Stomach smooth muscle (tissue), 2 donors: ENCODE measurements at regions not wholly inside any gene's neighbourhood (a gene's known extent, or its start where the extent isn't known, plus 50 kb on each side); places are given as distances from the start of the nearest gene placed in this dataset.

ENCODE experiments used
- H3K27ac ChIP-seq: one replicate; pipeline ENCODE4 v1.7.0; 2013; ENCODE audit warnings: mild to moderate bottlenecking, low read length, inconsistent platforms
- H3K27me3 ChIP-seq, 2 donors: one replicate each; pipeline ENCODE4 v1.7.0; 2013; ENCODE audit warnings: low read length in 2 of 2; ENCODE audit not compliant: insufficient read depth in 2 of 2, control insufficient read depth in 1 of 2
- H3K36me3 ChIP-seq, 2 donors: one replicate each; pipeline ENCODE4 v1.7.0; 2013; ENCODE audit warnings: low read length in 2 of 2; ENCODE audit not compliant: control insufficient read depth in 2 of 2, insufficient read depth in 2 of 2
- H3K4me1 ChIP-seq: one replicate; pipeline ENCODE4 v1.7.0; 2013; ENCODE audit warnings: low read length; ENCODE audit not compliant: control insufficient read depth, insufficient read depth
- H3K4me3 ChIP-seq, 2 donors: one replicate each; pipeline ENCODE4 v1.7.0; 2013; ENCODE audit warnings: low read length in 2 of 2
- H3K9ac ChIP-seq, 2 donors: one replicate each; pipeline ENCODE4 v1.7.0; 2013; ENCODE audit warnings: low read length in 2 of 2, mild to moderate bottlenecking in 1 of 2
- H3K9me3 ChIP-seq, 2 donors: one replicate each; pipeline ENCODE4 v1.7.0; 2013; ENCODE audit warnings: low read length in 2 of 2; ENCODE audit not compliant: control insufficient read depth in 2 of 2
- donor health status: healthy.
- donor health status: Pancreatic carcinoma.

- Histone ChIP-seq H3K9ac (no peak overlapping the region), H3K9me3 (no peaks in the 10 kb centered on the region), H3K27me3 (no peaks in the 10 kb centered on the region), H3K4me1 (no peaks in the 10 kb centered on the region), H3K4me3 (no peak overlapping the region), H3K27ac (no peak overlapping the region), H3K36me3 (no peaks in the 10 kb centered on the region)
These were observed 587.1 kb downstream of the LMO4 start for GRCh38 chr1:87915771-87916170.

- no peaks in the 10 kb centered on the region for H3K9me3 ChIP-seq
- no peaks in the 10 kb centered on the region for H3K4me1 ChIP-seq
- no peak overlapping the region for H3K4me3 ChIP-seq
- H3K9ac ChIP-seq: no peak overlapping the region
- no peaks in the 10 kb centered on the region for H3K36me3 ChIP-seq
- no peaks in the 10 kb centered on the region for H3K27me3 ChIP-seq
- H3K27ac ChIP-seq: no peak overlapping the region
These were observed 588.3 kb downstream of the LMO4 start for GRCh38 chr1:87916965-87917364.

- Histone ChIP-seq H3K9me3 (no peaks in the 10 kb centered on the region), H3K4me1 (no peaks in the 10 kb centered on the region), H3K27me3 (no peaks in the 10 kb centered on the region), H3K27ac (peak overlapping the region; percentile 11), H3K9ac (no peak overlapping the region), H3K36me3 (no peaks in the 10 kb centered on the region), H3K4me3 (peak overlapping the region in 1 of 2 donors; percentile 52)
These were observed 589.7 kb downstream of the LMO4 start for GRCh38 chr1:87918398-87918797.

GRCh38 chr1:87922885-87923284 is 594.2 kb downstream of the LMO4 start:
- Histone ChIP-seq H3K9ac (no peak overlapping the region), H3K4me1 (no peaks in the 10 kb centered on the region), H3K4me3 (no peak overlapping the region), H3K9me3 (no peaks in the 10 kb centered on the region), H3K36me3 (no peaks in the 10 kb centered on the region), H3K27ac (no peak overlapping the region), H3K27me3 (no peaks in the 10 kb centered on the region)

GRCh38 chr1:87926131-87926830 is 597.6 kb downstream of the LMO4 start:
- Histone ChIP-seq H3K27me3 (no peaks in the 10 kb centered on the region), H3K4me1 (no peaks in the 10 kb centered on the region), H3K4me3 (no peak overlapping the region), H3K9me3 (no peaks in the 10 kb centered on the region), H3K27ac (no peak overlapping the region), H3K36me3 (no peaks in the 10 kb centered on the region), H3K9ac (no peak overlapping the region)

GRCh38 chr1:87926921-87927320 is 598.2 kb downstream of the LMO4 start:
- Histone ChIP-seq H3K36me3 (no peaks in the 10 kb centered on the region), H3K4me1 (no peaks in the 10 kb centered on the region), H3K9ac (no peak overlapping the region), H3K4me3 (no peak overlapping the region), H3K27ac (no peak overlapping the region), H3K27me3 (no peaks in the 10 kb centered on the region), H3K9me3 (no peaks in the 10 kb centered on the region)

- H3K9me3 ChIP-seq: no peaks in the 10 kb centered on the region
- no peaks in the 10 kb centered on the region for H3K27me3 ChIP-seq
- H3K4me1 ChIP-seq: no peaks in the 10 kb centered on the region
- no peak overlapping the region for H3K27ac ChIP-seq
- no peak overlapping the region for H3K9ac ChIP-seq
- H3K4me3 ChIP-seq: no peak overlapping the region
- H3K36me3 ChIP-seq: no peaks in the 10 kb centered on the region
These were observed 599.0 kb downstream of the LMO4 start for GRCh38 chr1:87927391-87928280.

GRCh38 chr1:87928623-87929022 is 599.9 kb downstream of the LMO4 start:
- H3K9me3 ChIP-seq: no peaks in the 10 kb centered on the region
- no peak overlapping the region for H3K9ac ChIP-seq
- H3K27me3 ChIP-seq: no peaks in the 10 kb centered on the region
- H3K36me3 ChIP-seq: no peaks in the 10 kb centered on the region
- H3K27ac ChIP-seq: no peak overlapping the region
- no peak overlapping the region for H3K4me3 ChIP-seq
- H3K4me1 ChIP-seq: no peaks in the 10 kb centered on the region

- H3K4me1 ChIP-seq: no peaks in the 10 kb centered on the region
- H3K27me3 ChIP-seq: no peaks in the 10 kb centered on the region
- no peak overlapping the region for H3K9ac ChIP-seq
- no peak overlapping the region for H3K4me3 ChIP-seq
- no peaks in the 10 kb centered on the region for H3K36me3 ChIP-seq
- no peaks in the 10 kb centered on the region for H3K9me3 ChIP-seq
- no peak overlapping the region for H3K27ac ChIP-seq
These were observed 601.2 kb downstream of the LMO4 start for GRCh38 chr1:87929906-87930305.

- Histone ChIP-seq H3K36me3 (no peaks in the 10 kb centered on the region), H3K27ac (no peak overlapping the region), H3K4me3 (no peak overlapping the region), H3K4me1 (no peaks in the 10 kb centered on the region), H3K27me3 (no peaks in the 10 kb centered on the region), H3K9me3 (no peaks in the 10 kb centered on the region), H3K9ac (no peak overlapping the region)
These were observed 602.1 kb downstream of the LMO4 start for GRCh38 chr1:87930796-87931195.

GRCh38 chr1:87933171-87933570 is 604.5 kb downstream of the LMO4 start:
- no peaks in the 10 kb centered on the region for H3K4me1 ChIP-seq
- no peaks in the 10 kb centered on the region for H3K27me3 ChIP-seq
- H3K9me3 ChIP-seq: no peaks in the 10 kb centered on the region
- H3K9ac ChIP-seq: no peak overlapping the region
- H3K27ac ChIP-seq: no peak overlapping the region
- H3K36me3 ChIP-seq: no peaks in the 10 kb centered on the region
- no peak overlapping the region for H3K4me3 ChIP-seq
